ENCODE measurements at regions not wholly inside any gene's neighbourhood (a gene's known extent, or its start where the extent isn't known, plus 50 kb on each side); places are given as distances from the start of the nearest gene placed in this dataset.
A peak's percentile ranks its signal among the peaks of the same experiment; 100 is the strongest.
"Not testable (repeated sequence)": the region's sequence is repeated elsewhere in the genome, so short reads cannot be mapped to it uniquely, and the experiment has no call there.

GRCh38 chr10:8338177-8338766 lies 283.8 kb downstream of the GATA3 start:
- no peak for DNase-seq (ENCODE audit: low spot score)

DNA sequence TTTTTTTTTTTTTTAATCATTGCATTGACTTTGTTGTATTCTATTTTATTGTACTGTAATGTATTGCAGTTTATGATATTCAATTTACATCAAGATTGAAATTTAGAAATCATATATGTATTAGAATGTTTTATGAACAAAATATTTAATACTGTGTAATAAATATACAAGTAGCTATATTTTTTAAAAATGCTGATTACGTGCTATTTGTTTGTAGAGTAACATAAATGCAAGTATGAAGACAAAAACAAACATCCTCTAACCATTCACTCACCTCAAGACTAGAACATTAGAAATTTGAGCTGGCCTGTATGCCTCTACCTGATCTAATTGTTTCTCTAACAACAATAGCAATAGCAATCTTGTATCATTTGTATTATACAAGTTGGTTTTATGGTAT lies 290.3 kb downstream of the GATA3 start:
- no peak for DNase-seq (ENCODE audit: low spot score)

DNA sequence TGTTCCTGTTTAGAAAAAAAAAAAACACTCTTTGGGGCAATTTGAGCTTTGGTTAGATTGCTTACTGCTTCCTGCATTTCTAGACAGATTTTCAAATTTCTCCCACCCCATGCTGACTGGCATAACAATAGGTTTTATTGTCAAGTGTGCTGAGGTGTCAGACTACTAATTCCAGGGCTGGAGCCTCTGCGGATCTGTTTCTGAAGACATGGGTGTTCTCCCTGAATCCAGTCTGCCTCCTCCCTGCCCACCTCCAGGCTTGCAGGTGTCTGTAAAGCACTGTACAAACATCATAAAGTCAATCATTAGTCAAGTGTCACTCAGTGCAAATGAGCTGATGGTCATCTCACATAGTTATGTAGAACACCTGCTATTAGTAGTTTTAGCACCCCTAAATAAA lies 292.4 kb downstream of the GATA3 start:
- DNase-seq (ENCODE audit: low spot score) = no peak

DNA sequence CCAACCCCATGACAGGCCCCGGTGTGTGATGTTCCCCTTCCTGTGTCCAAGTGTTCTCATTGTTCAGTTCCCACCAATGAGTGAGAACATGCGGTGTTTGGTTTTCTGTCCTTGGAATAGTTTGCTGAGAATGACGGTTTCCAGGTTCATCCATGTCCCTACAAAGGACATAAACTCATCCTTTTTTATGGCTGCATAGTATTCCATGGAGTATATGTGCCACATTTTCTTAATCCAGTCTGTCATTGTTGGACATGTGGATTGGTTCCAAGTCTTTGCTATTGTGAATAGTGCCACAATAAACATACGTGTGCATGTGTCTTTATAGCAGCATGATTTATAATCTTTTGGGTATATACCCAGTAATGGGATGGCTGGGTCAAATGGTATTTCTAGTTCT lies 293.1 kb downstream of the GATA3 start:
- DNase-seq (ENCODE audit: low spot score) = not testable (repeated sequence)

DNA sequence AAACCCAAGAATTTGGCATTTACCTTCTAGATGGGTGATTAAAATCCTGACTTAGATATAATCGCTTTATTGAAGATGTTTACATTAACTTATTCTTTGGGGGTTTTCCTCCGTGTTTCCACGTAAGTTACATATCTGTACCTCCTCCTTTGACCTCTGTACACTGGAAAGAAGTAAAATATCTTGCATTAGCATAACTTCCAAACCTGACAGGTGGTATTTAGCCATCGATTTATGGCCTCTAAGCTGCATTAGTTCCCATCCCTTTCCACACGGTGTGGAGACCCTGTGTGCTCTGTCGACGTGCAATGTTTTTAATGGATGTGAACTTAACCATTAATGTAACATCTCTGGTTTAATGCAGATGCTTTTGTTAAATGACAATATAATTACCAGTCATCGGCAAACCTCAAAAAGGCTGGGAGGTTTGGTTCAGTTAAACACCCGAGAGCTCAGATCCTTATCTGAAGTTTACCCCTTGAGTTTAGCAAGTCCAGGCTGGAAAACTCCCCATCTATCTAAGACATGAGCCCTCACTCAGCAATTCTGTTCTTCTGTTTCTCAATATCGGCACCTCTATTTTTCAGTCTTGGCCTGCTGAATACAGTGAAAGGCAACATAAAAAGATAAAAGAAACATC lies 295.2 kb downstream of the GATA3 start:
- peak; percentile 78 for DNase-seq (ENCODE audit: low spot score)

DNA sequence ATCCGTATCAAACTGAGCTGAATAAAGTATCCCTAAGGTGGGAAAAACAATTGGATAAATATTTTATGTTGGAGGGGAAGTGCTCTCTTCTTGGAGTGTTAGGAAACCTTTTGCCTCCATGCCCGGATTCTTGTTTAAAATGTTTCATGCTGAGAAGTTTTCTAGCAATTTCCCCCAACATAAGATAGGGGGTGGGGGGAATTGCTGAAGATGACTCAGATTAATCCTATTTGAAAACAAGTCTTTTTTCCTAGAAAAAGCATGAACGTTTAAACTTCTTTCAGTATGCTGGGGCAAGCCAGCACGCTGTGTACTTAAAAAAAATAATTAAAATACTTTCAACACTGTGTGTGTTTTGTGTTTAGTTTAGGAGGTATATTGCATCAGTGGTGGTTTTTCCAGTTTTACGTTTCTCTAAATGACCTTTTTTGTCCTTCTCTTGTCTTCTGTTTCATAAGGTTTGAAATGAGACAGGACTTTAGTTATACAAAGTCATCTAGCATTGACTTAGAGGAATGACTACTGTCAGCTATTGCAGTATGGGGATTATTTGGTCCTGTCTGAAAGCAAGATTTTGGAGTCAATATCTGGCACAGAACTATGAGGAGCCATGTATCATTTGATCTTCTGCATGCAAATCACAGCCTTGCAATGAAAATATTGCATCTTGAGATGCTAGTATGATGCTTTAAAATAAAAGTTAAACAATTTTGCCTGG lies 295.9 kb downstream of the GATA3 start:
- DNase-seq (ENCODE audit: low spot score) = peak; percentile 51

DNA sequence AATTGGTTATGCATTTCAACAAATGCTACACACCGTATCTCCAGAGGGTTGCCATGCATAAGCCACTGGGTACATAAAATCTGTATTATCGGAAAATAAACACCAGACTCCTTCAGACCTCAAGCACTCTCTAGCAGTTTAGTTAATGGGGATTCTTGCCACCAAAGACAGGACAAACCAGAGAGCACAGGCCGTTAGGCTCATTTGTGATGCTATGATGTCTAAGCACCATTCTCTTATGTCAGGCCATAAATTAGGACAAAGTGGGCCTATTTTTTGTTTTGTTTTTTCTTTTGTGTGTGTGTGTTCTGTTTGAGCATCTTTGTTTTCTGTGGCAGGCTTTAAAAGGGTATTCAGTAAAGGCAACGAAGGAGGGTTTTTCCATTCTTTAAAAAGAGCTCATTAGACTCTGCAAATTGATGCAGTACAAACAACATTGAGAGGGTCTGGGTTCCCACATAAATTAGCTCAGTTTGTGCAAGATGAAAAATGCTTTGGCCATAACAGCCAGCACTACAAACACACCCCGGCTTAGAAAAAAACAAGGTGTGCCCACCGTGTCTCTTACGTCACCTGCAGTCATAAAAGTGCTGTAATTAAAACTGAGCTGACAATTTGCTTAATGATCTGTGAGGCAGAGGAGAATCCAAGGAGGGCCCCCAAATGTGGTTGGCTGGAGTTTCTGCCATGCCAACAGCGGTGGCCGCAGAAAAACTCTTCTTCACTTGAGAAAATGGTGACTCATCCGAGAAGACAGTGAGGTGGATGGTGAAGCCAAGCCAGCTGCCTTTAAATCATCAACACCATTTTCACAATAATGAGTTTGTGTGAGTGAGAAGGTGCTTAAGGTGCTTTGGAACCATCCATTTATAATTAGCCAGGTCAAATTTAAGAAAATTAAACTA lies 297.9 kb downstream of the GATA3 start:
- no peak for DNase-seq (ENCODE audit: low spot score)

GRCh38 chr10:8356283-8356682 lies 301.8 kb downstream of the GATA3 start:
- no peak for DNase-seq (ENCODE audit: low spot score)

GRCh38 chr10:8359467-8359866 lies 305.0 kb downstream of the GATA3 start:
- DNase-seq (ENCODE audit: low spot score) = no peak

- DNase-seq (ENCODE audit: low spot score) = no peak
Measured at GRCh38 chr10:8360365-8360764, 305.9 kb downstream of the GATA3 start.

GRCh38 chr10:8360814-8361509 lies 306.5 kb downstream of the GATA3 start:
- DNase-seq (ENCODE audit: low spot score) = no peak

DNA sequence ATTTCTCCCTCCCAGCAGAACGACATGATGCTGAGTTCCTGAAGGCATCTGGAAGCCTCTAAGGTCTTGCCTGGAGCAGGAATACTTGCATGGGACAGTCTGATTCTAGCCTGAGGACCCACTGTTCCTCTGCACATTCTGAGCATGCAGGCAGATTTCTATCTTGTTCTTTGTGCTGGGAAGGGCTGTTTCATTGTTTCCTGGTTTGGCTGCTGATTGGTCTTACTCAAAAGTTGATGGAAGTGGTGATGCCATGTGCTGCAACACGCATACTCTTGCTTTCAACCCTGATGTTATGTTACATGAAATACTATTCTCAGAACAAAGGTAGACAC lies 307.0 kb downstream of the GATA3 start:
- DNase-seq (ENCODE audit: low spot score) = peak; percentile 17

GRCh38 chr10:8365935-8366911 lies 311.7 kb downstream of the GATA3 start:
- peak; percentile 57 for DNase-seq (ENCODE audit: low spot score)

DNA sequence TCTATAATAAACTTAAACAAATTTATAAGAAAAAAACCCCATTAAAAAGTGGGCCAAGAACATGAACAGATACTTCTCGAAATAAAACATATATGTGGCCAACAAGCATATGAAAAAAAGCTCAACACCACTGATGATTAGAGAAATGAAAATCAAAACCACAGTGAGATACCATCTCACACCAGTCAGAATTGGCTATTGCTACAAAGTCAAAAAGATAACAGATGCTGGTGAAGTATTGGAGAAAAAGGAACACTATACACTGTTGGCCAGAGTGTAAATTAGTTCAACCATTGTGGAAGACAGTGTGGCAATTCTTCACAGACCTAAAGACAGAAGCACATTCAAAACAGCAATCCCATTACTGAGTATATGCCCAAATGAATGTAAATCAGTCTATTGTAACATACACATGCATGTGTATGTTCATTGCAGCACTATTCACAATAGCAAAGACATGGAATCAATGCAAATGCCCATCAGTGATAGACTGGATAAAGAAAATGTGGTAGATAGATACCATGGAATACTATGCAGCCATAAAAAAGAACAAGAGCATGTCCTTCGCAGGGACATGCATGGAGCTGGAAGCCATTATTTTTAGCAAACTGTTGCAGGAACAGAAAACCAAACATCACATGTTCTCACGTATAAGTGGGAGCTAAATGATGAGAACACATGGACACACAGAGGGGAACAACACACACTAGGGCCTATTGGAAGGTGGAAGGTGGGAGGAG lies 313.4 kb downstream of the GATA3 start:
- not testable (repeated sequence) for DNase-seq (ENCODE audit: low spot score)

DNA sequence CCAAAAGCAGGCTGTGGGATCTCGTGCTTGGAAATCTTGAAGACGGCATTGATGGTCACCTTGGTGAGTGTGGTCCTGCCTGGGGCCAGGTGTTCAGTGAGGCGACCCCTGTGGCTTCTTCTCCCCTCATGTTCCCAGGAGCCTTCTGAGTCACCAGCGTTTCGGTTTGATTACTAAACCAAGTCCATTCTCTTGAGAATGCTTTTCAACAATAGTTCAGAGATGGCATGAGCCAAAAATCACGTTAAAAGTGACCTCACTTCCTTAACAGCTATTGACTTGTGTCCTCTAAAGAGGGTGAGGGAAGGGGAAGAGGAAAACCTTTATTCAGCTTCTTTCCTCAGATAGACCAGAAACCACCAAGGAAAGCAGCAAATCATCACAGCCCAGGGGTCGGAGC lies 315.2 kb downstream of the GATA3 start:
- DNase-seq (ENCODE audit: low spot score) = no peak

- no peak for DNase-seq (ENCODE audit: low spot score)
Measured at GRCh38 chr10:8374334-8374733, 319.8 kb downstream of the GATA3 start.

DNA sequence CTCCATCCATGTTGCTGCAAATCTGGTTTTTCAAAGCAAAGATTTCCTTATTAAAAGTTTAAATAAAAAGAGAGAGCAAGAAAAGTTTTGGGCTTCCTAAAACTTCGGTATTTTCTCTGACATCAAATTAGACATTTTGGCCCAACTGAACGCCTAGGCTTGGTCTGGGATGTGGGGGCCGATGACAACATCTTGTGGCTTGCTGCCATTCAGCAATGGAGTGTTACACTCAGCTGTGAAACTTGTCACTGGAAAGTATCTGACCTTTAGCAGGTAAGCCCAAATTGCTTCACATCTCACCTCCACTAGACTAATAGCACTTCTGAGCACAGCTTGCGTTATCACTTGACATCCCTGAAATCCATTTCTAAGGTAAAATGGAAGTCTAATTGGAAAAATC lies 320.6 kb downstream of the GATA3 start:
- no peak for DNase-seq (ENCODE audit: low spot score)

DNA sequence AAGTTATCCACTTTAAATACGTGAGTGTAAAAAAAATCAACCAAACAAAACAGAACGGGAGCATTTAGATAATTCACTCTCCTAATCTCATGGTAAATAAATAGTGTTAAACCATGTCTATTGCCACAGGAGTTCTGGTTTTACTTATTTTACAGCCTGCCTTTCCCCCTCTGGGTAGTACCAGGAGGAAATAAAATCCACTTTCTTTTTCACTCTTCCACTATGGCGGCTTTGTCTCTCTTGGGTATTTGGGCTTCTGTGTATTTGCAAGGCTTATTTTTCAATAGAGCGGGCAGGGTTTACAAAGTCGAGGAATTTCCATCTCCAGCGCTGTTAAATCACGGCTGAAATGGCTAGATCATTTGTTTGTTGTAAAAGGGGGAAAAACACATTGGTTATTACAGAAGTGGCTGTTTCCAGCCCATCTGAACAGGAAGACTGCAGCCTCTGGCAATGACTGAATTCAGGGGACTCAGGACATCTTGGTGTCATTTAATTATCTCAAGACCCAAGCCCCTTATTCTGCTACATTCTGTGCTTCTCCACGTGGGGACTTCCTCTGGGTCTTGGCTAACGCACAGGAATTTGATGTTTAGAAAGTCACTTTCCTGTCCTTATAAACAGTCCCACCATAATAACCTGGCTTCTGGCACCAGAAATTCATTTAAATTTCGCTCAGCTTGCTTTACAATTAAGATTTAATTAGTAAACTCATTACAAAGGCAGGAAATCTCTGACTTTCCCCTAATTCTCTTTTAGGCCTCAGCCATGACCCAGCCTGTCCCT lies 323.9 kb downstream of the GATA3 start:
- DNase-seq (ENCODE audit: low spot score) = no peak
